ENCODE measurements at regions not wholly inside any gene's neighbourhood (a gene's known extent, or its start where the extent isn't known, plus 50 kb on each side); places are given as distances from the start of the nearest gene placed in this dataset.

- H3T11ph ChIP-seq (ENCODE audit: low read length), result no peak overlapping the region
- no peak overlapping the region for H2BK120ac ChIP-seq (ENCODE audit: low read depth, low read length, poor library complexity, severe bottlenecking)
- no peak overlapping the region for H2BK5ac ChIP-seq (ENCODE audit: insufficient read length, low read length)
- no peak overlapping the region for H4K5ac ChIP-seq (ENCODE audit: insufficient read length, low read depth, low read length)
- no peak overlapping the region for H3K9ac ChIP-seq (ENCODE audit: extremely low read depth, insufficient read length, low read length)
- WGBS (ENCODE audit: extremely low coverage, insufficient read length, low lambda C conversion rate), result no CpG with 5 or more reads among the region's 3 CpGs
- H3K9me3 Mint-ChIP-seq, result peaks cover 23 to 24% of the 10 kb centered on the region in 2 experiments
- peak overlapping the region in 1 of 3 experiments; percentile 60; a peak in 1 of 7 replicates for H3K27ac Mint-ChIP-seq
- no peak overlapping the region for H3K56ac ChIP-seq (ENCODE audit: insufficient read length, low read depth, low read length)
- H3K36me3 Mint-ChIP-seq (ENCODE audit: insufficient read depth in 1 of 3, low read depth in 3 of 3), result peaks cover 12 to 27% (median 16%) of the 10 kb centered on the region in 3 experiments
- no peak overlapping the region for H2AFZ ChIP-seq (ENCODE audit: low read length)
- no peak overlapping the region for H3K4me3 Mint-ChIP-seq
- no peak overlapping the region for H2BK12ac ChIP-seq (ENCODE audit: insufficient read length, low read depth, low read length)
- H3K4ac ChIP-seq (ENCODE audit: low read depth, low read length), result no peak overlapping the region
- no peak overlapping the region for H2BK15ac ChIP-seq (ENCODE audit: low read depth, low read length)
- no peak overlapping the region for H3K23ac ChIP-seq (ENCODE audit: insufficient read length, low read depth, low read length)
- H4K8ac ChIP-seq (replicated peaks; ENCODE audit: insufficient read length, low read depth, low read length), result no peak overlapping the region
- H3K23me2 ChIP-seq (ENCODE audit: insufficient read length, low read depth, low read length, poor library complexity, severe bottlenecking), result no peaks in the 10 kb centered on the region
- H3K4me2 ChIP-seq (ENCODE audit: insufficient read depth, insufficient read length, low read length), result no peak overlapping the region
- H4K20me1 ChIP-seq (ENCODE audit: control insufficient read depth, insufficient read depth, insufficient read length), result no peaks in the 10 kb centered on the region
- no peak overlapping the region for H3K14ac ChIP-seq (ENCODE audit: insufficient read depth, low read length)
- no peaks in the 10 kb centered on the region; the same call in 1 of the 2 replicates for H3K4me1 ChIP-seq (ENCODE audit: insufficient read depth, low read length)
- no peak overlapping the region for H4K91ac ChIP-seq (ENCODE audit: insufficient read length, low read depth, low read length)
- no peaks in the 10 kb centered on the region for H3K27me3 ChIP-seq (ENCODE audit: insufficient read depth, low read length)
- H3K4me1 Mint-ChIP-seq, result peaks cover 36 to 44% of the 10 kb centered on the region in 2 experiments
- H3K79me1 ChIP-seq (ENCODE audit: insufficient read depth, low read depth, low read length, poor library complexity, severe bottlenecking), result no peaks in the 10 kb centered on the region
- peaks cover 2% of the 10 kb centered on the region for H3K9me3 ChIP-seq (ENCODE audit: control insufficient read depth, low read depth, low read length)
- H2BK20ac ChIP-seq (ENCODE audit: low read depth, low read length, poor library complexity, severe bottlenecking), result no peak overlapping the region
- no peak for DNase-seq
- H2AK5ac ChIP-seq (ENCODE audit: insufficient read length, low read length), result no peak overlapping the region
- no peak for TF ChIP-seq CTCF (conservative IDR thresholded peaks at IDR 0.05)
- H3K27ac ChIP-seq (ENCODE audit: insufficient read length, low read depth, low read length), result no peak overlapping the region
- no peak overlapping the region for H3K18ac ChIP-seq (ENCODE audit: insufficient read length, low read depth, low read length)
- H3K79me2 ChIP-seq (ENCODE audit: insufficient read depth, low read length), result no peaks in the 10 kb centered on the region
- H3K27me3 Mint-ChIP-seq (ENCODE audit: low read depth), result no peaks in the 10 kb centered on the region
Observed at GRCh38 chr14:57008534-57008933, 198.3 kb upstream of the OTX2 start.

Measured in H9 (cell line).